IPS-11a (cell line): ENCODE measurements at regions not wholly inside any gene's neighbourhood (a gene's known extent, or its start where the extent isn't known, plus 50 kb on each side); places are given as distances from the start of the nearest gene placed in this dataset.

Experiments
- H3K4me3 ChIP-seq: one replicate; pipeline ENCODE4 v1.5.1; 2013; ENCODE audit warnings: low read depth, low read length, control low read depth

GRCh38 chr3:193754719-193755118, 161.7 kb downstream of the OPA1 start:
- H3K4me3 ChIP-seq: no peak overlapping the region

- no peak overlapping the region for H3K4me3 ChIP-seq
Observed at GRCh38 chr3:193756536-193756935, 163.5 kb downstream of the OPA1 start.

DNA sequence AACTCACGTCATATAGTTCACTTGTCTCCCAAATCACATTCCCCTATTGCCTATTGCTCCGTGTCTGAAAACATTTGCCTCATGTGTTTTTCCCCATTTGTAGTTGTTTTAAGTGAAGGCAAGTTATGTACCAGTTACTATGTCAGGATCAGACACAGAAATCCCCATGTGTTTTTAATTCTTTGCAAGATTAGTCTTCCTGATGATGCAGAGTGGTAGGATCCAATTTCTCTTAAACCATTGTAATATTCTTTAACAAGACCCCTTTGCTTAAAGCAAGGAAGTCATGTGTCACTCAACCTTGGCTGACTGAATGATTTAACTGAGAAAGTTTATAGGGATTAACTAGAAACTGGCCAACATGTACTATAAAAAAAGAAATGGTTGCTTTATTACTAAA, 164.4 kb downstream of the OPA1 start:
- no peak overlapping the region for H3K4me3 ChIP-seq

DNA sequence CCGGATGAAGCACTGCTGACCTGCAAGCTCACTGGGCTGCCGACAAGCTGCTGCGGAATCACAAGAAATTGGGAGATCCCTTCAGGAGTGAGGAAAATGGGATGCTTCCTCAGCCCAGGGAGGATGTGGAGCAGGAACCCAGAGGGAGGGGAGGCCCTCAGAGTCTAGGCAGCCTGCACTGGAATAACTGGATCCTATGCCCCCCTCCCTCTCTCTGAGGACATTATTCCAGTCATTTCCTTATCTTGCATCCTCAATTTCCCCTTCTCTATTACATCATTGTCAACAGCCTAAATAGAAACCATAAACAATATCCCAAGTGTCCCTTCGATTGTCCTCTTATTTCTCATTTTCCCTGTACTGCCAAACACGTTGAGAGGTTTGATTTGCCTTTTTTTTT, 169.0 kb downstream of the OPA1 start:
- no peak overlapping the region for H3K4me3 ChIP-seq

GRCh38 chr3:193762657-193763056, 169.6 kb downstream of the OPA1 start:
- H3K4me3 ChIP-seq: no peak overlapping the region

- H3K4me3 ChIP-seq: no peak overlapping the region
Observed at GRCh38 chr3:193764959-193765358, 172.0 kb downstream of the OPA1 start.

GRCh38 chr3:193767353-193768069, 174.5 kb downstream of the OPA1 start:
- no peak overlapping the region for H3K4me3 ChIP-seq

- H3K4me3 ChIP-seq: no peak overlapping the region
Observed at GRCh38 chr3:193768070-193768394, 175.0 kb downstream of the OPA1 start.

DNA sequence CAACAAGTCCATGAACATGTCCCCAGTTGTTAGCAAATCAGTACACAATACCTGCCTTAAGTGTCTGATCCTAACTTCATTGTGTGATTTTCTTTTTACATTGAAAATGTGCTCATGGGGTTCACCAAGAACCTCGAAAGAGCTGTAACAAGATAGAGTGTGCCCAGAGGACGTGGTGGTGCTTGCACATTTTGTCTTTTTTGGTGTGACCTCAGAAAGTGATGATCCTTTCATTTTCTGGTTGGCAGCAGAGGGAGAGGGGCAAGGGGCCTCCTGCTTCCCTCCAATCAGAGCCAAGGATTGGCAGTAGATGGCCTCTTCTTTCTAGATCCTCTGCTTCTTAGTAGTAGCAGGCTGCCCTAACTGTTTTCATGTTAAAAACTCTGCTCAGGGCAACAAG, 176.4 kb downstream of the OPA1 start:
- no peak overlapping the region for H3K4me3 ChIP-seq

GRCh38 chr3:193771011-193771652, 178.1 kb downstream of the OPA1 start:
- no peak overlapping the region for H3K4me3 ChIP-seq

GRCh38 chr3:193771653-193772421, 178.8 kb downstream of the OPA1 start:
- no peak overlapping the region for H3K4me3 ChIP-seq

- no peak overlapping the region for H3K4me3 ChIP-seq
Observed at GRCh38 chr3:193772422-193772763, 179.4 kb downstream of the OPA1 start.

DNA sequence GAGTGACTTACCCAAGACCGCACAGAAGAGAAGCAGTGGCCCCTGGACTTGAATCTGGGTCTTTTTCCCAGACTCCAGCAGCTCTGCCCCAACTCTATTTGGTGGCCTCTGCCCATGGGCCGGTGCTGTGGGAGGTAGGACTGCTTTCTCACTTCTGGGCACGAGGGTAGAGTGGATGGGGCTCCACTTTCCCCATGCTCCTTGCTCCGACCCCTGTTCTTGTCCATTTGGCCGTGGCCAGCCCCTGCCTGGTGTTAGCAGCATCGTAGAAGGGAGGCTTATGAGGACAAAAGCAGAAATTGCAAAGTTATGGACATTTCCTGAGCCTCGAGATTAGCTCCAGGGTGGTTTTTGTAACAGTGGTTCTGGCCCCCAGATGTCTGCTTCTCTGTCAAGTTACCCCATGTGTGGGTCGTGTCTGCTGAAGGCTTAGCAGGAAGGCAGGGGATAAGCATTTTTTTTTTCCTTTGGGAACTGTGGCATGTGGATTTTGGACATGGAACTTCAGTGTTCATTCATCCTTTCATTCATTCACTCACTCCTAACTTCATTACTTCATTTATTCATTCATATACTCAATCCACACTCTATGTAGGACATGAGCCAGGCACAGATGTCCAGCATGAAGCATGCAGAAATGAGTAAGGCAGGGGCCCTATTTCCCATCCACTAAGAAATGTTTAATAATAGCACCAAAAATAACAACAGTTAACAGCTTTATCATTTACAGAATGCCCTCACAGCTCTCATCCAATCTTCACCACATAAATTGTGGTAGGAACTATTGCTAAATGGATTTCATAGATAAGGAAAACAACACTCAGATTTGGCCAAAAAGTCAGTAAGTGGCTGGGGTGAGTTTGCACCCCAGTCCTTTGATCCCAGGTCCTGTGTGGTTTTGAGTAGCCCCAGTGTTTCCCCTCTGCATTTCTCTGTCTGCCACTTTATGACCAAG, 180.5 kb downstream of the OPA1 start:
- H3K4me3 ChIP-seq: no peak overlapping the region

GRCh38 chr3:193774272-193774915, 181.4 kb downstream of the OPA1 start:
- H3K4me3 ChIP-seq: no peak overlapping the region

- H3K4me3 ChIP-seq: no peak overlapping the region
Observed at GRCh38 chr3:193774916-193775285, 181.9 kb downstream of the OPA1 start.

DNA sequence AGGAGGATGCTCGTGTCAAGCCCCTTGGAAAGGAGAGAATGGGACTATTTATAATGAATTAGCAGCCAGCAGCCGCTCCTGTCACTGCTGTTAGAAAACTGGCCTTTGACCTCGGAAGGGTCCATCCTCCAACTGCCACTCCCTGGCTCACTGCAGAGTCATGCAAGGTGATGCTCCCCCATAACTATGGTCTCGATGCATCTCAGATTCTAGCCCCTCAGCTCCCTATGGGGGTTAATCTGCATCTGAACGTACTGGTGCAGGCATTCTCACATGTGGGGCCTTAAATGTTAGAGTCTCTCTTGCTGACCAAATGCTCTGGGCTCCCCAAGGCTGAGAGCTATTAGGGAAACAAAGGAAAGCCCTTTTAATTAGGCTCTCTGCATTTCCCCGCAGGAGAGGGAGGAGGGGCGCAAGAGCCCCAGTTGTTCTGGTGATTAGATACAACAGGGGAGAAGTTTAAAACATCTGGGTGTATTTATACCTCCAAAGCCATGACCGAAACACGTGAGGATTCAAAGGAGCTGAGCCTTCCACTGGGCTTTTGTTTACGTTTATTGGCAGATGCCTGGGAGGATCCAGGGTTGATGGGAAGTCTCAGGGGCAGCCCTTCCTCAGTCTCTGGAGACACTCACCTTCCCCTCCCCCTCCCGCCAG, 182.5 kb downstream of the OPA1 start:
- no peak overlapping the region for H3K4me3 ChIP-seq

GRCh38 chr3:193776626-193777358, 183.8 kb downstream of the OPA1 start:
- H3K4me3 ChIP-seq: no peak overlapping the region

DNA sequence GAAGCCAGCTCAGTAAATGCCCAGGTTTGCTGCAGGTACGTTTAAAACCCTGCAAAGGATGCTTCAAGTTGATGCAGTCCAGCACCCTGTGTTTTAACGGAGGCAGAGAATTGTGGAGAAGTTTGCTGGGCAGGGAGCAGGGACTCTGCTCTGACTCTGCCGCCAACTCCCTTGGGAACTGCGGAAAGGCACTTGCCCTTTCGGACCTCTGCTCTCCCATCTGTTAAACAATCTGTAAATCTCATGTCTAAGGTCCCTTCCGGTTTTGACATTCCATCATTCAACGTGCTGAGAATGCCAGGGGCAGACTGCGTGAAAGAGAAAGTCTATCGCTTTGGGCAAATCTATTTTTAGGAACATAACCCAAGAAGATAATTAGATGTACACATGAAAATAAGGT, 184.5 kb downstream of the OPA1 start:
- H3K4me3 ChIP-seq: no peak overlapping the region

GRCh38 chr3:193778676-193779075, 185.7 kb downstream of the OPA1 start:
- H3K4me3 ChIP-seq: no peak overlapping the region

DNA sequence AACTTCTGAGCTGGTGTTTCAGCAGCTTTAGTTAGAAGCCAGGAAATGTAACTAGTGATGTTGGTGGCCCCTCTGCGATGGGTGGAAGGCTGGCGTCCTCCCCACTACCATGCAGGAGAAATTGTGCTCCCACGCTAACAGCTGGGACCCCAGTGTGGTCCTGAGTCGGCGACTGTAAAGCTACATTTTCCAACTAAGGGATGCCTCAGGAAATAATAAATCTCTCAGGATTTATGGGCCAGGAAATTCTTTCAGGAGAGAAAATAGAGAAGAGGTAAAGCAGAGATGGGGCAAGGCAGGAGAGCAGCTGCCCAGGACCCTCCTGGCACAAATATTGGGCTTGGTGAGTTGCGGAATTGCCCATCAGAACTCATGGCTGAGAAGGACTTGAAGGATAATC, 186.9 kb downstream of the OPA1 start:
- H3K4me3 ChIP-seq: no peak overlapping the region
